GM19372 (cell line): ENCODE measurements at regions not wholly inside any gene's neighbourhood (a gene's known extent, or its start where the extent isn't known, plus 50 kb on each side); places are given as distances from the start of the nearest gene placed in this dataset.
"Not testable (repeated sequence)": the region's sequence is repeated elsewhere in the genome, so short reads cannot be mapped to it uniquely, and the experiment has no call there.

Source experiments
- ATAC-seq: cut with Tn5 transposase; IDR thresholded peaks from one replicate; pipeline ENCODE4 v1.9.1; 2021; ENCODE audit warnings: mild to moderate bottlenecking, low read depth, moderate library complexity; ENCODE audit not compliant: unreplicated experiment

- no peak for ATAC-seq
Observed at GRCh38 chr14:84454114-84454513, 1075.8 kb upstream of the FLRT2 start.

GRCh38 chr14:84456946-84457345 lies 1073.0 kb upstream of the FLRT2 start:
- ATAC-seq: no peak

- no peak for ATAC-seq
Observed at GRCh38 chr14:84458881-84459280, 1071.1 kb upstream of the FLRT2 start.

DNA sequence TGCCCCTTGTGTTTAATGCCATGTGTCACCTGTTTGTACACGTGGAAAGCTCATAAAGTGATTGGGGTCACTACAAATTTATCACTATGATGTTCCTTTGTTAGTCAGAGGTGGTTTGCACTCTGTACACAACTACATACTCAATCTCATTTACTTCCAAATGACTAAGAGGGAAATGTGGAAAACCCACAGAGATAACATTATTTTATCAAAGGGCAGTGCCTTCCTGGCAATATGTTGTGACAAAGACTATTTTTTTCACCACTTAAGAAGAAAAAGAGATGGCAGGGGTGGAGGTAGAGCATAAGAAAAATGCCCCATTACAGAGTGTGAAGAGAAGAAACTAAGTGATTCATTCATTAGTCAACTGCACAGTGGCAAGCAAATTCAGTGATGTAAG lies 1064.1 kb upstream of the FLRT2 start:
- no peak for ATAC-seq

- no peak for ATAC-seq
Observed at GRCh38 chr14:84468153-84468552, 1061.8 kb upstream of the FLRT2 start.

DNA sequence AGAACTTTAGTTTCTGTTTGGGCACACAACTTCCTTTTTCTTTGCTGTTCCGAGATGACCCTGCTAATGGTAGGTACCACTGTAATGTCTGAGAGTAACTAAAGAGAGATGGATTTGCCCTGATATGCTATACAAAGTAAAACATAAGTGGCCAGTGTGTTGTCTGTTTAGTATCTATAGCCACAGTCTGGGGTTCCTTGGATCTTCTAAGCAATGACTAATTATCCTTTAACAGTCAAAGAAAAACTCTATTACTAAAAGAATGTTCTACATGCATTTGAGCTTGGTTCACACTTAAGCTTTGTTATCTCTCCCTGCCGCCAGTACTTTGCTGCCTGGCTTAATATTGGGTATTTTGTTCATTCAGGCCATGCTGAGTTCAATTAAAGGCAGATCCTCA lies 1051.9 kb upstream of the FLRT2 start:
- ATAC-seq: no peak

GRCh38 chr14:84482256-84483071 lies 1047.5 kb upstream of the FLRT2 start:
- no peak for ATAC-seq

DNA sequence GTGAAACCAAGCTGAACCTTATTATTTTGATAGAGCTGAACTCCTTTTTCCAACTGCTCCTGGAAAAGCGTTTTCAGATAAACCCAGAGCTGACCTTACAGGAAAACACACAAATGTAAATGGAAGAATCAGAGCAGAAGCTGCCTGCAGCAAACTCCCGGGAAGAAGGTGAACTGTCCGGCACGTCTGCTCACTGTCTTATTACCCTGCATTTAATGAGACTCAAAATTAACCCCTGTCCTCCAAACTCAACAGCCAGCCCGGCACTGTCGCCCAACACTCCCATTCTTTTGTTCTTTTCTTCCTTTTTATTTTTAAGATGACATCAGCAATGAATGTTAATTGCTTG lies 1046.9 kb upstream of the FLRT2 start:
- ATAC-seq: no peak

GRCh38 chr14:84484243-84484642 lies 1045.7 kb upstream of the FLRT2 start:
- ATAC-seq: not testable (repeated sequence)

- ATAC-seq: no peak
Observed at GRCh38 chr14:84485036-84485435, 1044.9 kb upstream of the FLRT2 start.

GRCh38 chr14:84490081-84490480 lies 1039.9 kb upstream of the FLRT2 start:
- no peak for ATAC-seq

- ATAC-seq: no peak
Observed at GRCh38 chr14:84492685-84493084, 1037.3 kb upstream of the FLRT2 start.

DNA sequence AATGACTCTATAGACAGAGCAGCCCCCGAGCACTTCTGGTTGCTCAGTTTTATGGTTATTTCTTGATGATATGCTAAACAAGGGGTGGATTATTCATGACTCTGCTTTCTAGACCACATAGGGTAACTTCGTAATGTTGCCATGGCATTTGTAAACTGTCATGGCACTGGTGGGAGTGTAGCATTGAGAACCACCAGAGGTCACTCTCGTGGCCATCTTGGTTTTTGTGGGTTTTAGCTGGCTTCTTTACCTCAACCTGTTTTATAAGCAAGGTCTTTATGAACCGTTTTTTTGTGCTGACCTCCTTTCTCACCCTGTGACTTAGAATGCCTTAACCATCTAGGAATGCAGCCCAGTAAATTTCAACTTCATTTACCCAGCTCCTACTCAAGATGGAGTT lies 1036.2 kb upstream of the FLRT2 start:
- no peak for ATAC-seq

DNA sequence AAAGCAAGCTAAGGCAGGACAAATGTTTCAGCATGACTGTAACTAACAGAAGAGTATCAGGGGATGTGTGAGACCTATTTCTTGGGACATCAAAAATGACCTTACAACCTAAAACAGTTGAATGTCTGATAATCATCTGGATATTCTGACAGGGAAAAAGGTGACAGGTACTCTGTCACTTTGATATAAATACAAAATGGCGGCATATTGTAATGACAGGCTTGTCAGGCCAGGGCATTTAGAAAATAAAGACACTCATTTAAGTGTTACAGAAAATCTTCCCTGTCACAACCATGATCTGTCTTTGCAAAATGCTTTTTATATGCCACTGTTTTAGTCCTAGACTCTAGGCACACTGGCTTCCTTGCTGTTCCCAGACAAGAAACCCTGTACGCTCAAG lies 1033.3 kb upstream of the FLRT2 start:
- no peak for ATAC-seq

DNA sequence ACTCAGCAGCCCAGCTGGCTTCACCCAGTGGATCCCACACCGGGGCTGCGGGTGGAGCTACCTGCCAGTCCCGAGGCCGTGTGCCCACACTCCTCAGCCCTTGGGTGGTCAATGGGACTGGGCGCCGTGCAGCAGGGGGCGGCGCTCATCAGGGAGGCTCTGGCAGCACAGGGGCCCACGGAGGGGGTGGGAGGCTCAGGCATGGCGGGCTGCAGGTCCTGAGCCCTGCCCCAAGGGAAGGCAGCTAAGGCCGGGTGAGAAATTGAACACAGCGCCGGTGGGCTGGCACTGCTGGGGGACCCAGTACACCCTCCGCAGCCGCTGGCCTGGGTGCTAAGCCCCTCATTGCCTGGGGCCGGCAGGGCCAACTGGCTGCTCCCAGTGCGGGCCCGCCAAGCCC lies 1017.1 kb upstream of the FLRT2 start:
- ATAC-seq: not testable (repeated sequence)

DNA sequence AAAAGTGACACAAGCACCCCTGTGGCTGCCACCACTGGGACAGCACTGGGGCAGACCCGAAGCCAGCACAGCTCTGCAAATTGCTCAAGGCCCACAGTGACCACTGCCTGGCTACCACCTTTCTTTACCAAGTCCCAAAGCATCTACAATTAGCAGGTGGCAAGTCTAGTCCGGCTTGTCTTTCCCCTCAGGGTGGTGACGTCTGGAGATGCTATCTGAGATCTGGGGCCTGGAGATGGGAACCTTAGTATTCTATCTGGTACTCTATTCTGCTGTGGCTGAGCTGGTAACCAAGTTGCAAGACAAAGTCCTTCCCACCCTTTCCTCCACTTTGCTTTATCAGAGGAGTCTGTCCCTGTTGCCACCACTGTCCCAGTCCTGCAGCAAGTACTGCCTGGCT lies 1010.1 kb upstream of the FLRT2 start:
- ATAC-seq: no peak

GRCh38 chr14:84520711-84521338 lies 1009.1 kb upstream of the FLRT2 start:
- no peak for ATAC-seq

- ATAC-seq: no peak
Observed at GRCh38 chr14:84523746-84524145, 1006.2 kb upstream of the FLRT2 start.

DNA sequence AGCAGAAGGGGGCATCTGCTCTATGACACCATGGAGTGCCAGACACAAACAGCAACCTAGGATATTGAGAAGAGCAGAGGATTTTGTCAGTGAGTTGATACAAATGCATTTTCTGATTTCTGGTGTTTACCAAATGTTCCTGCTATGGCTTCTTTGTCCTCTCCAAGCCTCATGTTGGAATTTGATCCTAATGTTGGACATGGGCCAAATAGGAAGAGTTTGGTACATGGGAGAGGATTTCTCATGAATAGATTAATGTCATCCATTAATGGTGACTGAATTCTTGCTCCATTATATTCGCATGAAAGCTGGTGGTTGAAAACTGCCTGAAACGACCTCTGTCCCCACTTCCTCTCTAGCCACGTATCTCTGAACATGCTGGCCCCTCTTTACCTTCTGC lies 1002.2 kb upstream of the FLRT2 start:
- ATAC-seq: no peak

- no peak for ATAC-seq
Observed at GRCh38 chr14:84532016-84532415, 997.9 kb upstream of the FLRT2 start.

DNA sequence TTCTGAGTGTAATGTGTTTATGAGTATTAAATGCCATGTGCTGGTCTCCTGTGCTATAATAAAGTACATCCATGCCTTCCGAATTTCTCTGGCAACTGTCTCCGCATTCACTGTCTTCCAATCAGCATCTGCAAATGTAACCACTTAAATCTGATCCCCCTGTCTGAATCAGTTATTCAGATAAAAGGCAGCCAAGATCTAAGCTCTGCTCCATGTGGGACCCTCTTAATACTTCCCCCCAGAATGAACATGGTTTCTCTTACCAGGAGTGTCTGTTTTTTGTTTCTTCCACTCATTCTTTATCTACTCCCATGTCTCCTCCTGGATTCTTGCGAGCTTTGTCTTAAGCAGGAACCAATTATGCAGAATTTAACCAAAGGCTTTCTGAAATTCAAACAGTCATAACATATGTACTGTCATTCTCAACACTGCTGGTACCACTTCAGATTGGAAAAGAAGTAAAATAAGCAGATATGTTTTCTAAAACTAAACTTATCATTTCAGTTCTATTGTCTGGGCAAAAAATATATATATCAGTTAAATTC lies 996.7 kb upstream of the FLRT2 start:
- no peak for ATAC-seq

DNA sequence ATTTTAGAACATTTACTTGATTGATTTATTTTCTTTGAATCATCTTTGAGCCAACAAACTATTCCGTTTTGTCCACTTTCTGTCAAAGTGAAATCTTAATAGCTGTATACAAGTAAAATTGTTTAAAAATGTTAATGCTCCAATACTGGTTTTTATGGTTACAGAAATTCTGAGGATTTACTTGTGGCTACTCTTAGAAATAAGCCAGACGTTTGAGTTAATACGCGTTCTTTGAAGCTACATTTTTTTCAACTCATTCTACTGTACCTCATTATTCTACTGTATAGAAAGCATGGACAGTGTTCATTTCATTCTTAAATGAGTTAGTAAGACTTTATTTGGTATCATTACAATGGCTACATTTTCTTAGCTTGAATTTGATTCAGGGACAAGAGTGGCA lies 996.2 kb upstream of the FLRT2 start:
- ATAC-seq: no peak
